Psoas muscle (tissue), 7 donors: ENCODE measurements at regions not wholly inside any gene's neighbourhood (a gene's known extent, or its start where the extent isn't known, plus 50 kb on each side); places are given as distances from the start of the nearest gene placed in this dataset.

ENCODE experiments used
- ATAC-seq, 4 donors: fragments of 200-7000 bp; cut with Tn5 transposase; one replicate each; pipeline ENCODE4 v1.9.1; 2020; ENCODE audit warnings: moderate library complexity in 3 of 4, mild to moderate bottlenecking in 2 of 4
- DNase-seq, 2 donors: peaks; one replicate each; pipeline ENCODE4 v3.0.0-alpha.2; 2020
- H3K27ac ChIP-seq: fragments of 200-600 bp; one replicate; pipeline ENCODE4 v1.8.0; 2022
- H3K27me3 ChIP-seq, 3 donors: fragments of 200-600 bp in 1 of 3; one replicate each; pipeline versions ENCODE4 v1.6.1 to v1.8.0; 2013 to 2022; ENCODE audit warnings: low read length in 2 of 3, mild to moderate bottlenecking in 2 of 3, moderate library complexity in 1 of 3; ENCODE audit not compliant: insufficient read depth in 3 of 3
- H3K36me3 ChIP-seq, 2 donors: fragments of 200-600 bp in 1 of 2; one replicate each; pipeline versions ENCODE4 v1.6.1 to v1.8.0; 2013 to 2022; ENCODE audit warnings: low read depth in 1 of 2, mild to moderate bottlenecking in 1 of 2, moderate library complexity in 1 of 2; ENCODE audit not compliant: insufficient read depth in 1 of 2
- H3K4me1 ChIP-seq: fragments of 200-600 bp; one replicate; pipeline ENCODE4 v1.8.0; 2022
- H3K4me3 ChIP-seq: fragments of 200-600 bp; one replicate; pipeline ENCODE4 v1.8.0; 2022; ENCODE audit warnings: mild to moderate bottlenecking
- H3K9me3 ChIP-seq: fragments of 200-600 bp; one replicate; pipeline ENCODE4 v1.8.0; 2022
- CTCF ChIP-seq: fragments of 200-600 bp; IDR thresholded peaks from one replicate; pipeline ENCODE4 v1.8.0; 2022; ENCODE audit warnings: antibody characterized with exemption
- WGBS, 3 donors: extraction: QIAGEN DNeasy Blood & Tissue Kit; methylation state at CpG; one replicate each; pipeline versions ENCODE4 v1.1.6 to v1.1.7; 2013; 5-methylcytosine and 5-hydroxymethylcytosine counted together
- intact Hi-C, 2 donors: fragments of 100-400 bp; cut with DNase I; formaldehyde crosslinking; loops; one replicate each; pipeline versions ENCODE4 v1.11.0 to v1.14.2; 2022
- donor health status: healthy with polysubstance abuse.
- donor health status: DM: no; HTN: no; CAD: no; lungs with moderate emphysema.
- donor health status: Bipolar disorder and iron deficiency.
- donor health status: healthy.
- donor health status: DM: yes; HTN: yes; CAD: no.
- donor health status: DM: no; HTN: no; CAD: no.
- donor health status: DM: yes; HTN: yes; CAD: no.

- DNase-seq (no peak), ATAC-seq (no peak)
- Histone ChIP-seq H3K36me3 (no peaks in the 10 kb centered on the region), H3K27ac (no peak overlapping the region), H3K27me3 (no peaks in the 10 kb centered on the region), H3K9me3 (no peaks in the 10 kb centered on the region), H3K4me3 (no peak overlapping the region), H3K4me1 (no peaks in the 10 kb centered on the region)
- intact Hi-C loops, result no loop called here
- WGBS, 3 donors, result 42 to 63% (median 60%) methylated on average over 1 of the region's 1 CpG
- TF ChIP-seq CTCF, result no peak
Observed at GRCh38 chr3:59601486-59601885, 551.7 kb upstream of the CFAP20DC start.

- no peaks in the 10 kb centered on the region for H3K36me3 ChIP-seq
- H3K9me3 ChIP-seq, result no peaks in the 10 kb centered on the region
- no peak for ATAC-seq
- intact Hi-C loops, result no loop called here
- H3K27ac ChIP-seq, result no peak overlapping the region
- no peaks in the 10 kb centered on the region for H3K27me3 ChIP-seq
- no peak for TF ChIP-seq CTCF
- WGBS, 3 donors, result 82 to 94% (median 92%) methylated on average over 2 of the region's 2 CpGs
- no peaks in the 10 kb centered on the region for H3K4me1 ChIP-seq
- DNase-seq, result no peak
- H3K4me3 ChIP-seq, result no peak overlapping the region
Observed at GRCh38 chr3:59600631-59601030, 550.8 kb upstream of the CFAP20DC start.

- Histone ChIP-seq H3K4me3 (no peak overlapping the region), H3K9me3 (no peaks in the 10 kb centered on the region), H3K27me3 (no peaks in the 10 kb centered on the region), H3K36me3 (no peaks in the 10 kb centered on the region), H3K4me1 (no peaks in the 10 kb centered on the region), H3K27ac (no peak overlapping the region)
- intact Hi-C loops, result no loop called here
- 8 to 22% (median 9%) methylated on average over 1 of the region's 1 CpG for WGBS, 3 donors
- TF ChIP-seq CTCF, result no peak
- DNase-seq (no peak), ATAC-seq (no peak)
Observed at GRCh38 chr3:59596741-59597140, 546.9 kb upstream of the CFAP20DC start.

GRCh38 chr3:59595830-59596229, 546.0 kb upstream of the CFAP20DC start:
- no peak for TF ChIP-seq CTCF
- no peak for ATAC-seq

GRCh38 chr3:59593380-59593779, 543.6 kb upstream of the CFAP20DC start:
- Histone ChIP-seq H3K4me1 (no peaks in the 10 kb centered on the region), H3K9me3 (no peaks in the 10 kb centered on the region), H3K27ac (no peak overlapping the region), H3K36me3 (no peaks in the 10 kb centered on the region), H3K4me3 (no peak overlapping the region), H3K27me3 (no peaks in the 10 kb centered on the region)
- TF ChIP-seq CTCF, result no peak
- no peak for DNase-seq
- ATAC-seq, result no peak
- intact Hi-C loops, result no loop called here

More at GRCh38 chr3:59595830-59596229, 546.0 kb upstream of the CFAP20DC start:
- DNase-seq, result no peak
- intact Hi-C loops, result no loop called here
- H3K4me3 ChIP-seq, result no peak overlapping the region
- H3K9me3 ChIP-seq, result no peaks in the 10 kb centered on the region
- no peaks in the 10 kb centered on the region for H3K36me3 ChIP-seq
- no peak overlapping the region for H3K27ac ChIP-seq
- no peaks in the 10 kb centered on the region for H3K4me1 ChIP-seq
- no peaks in the 10 kb centered on the region for H3K27me3 ChIP-seq
